ENCODE measurements at regions not wholly inside any gene's neighbourhood (a gene's known extent, or its start where the extent isn't known, plus 50 kb on each side); places are given as distances from the start of the nearest gene placed in this dataset.

GRCh38 chr3:23086331-23086730 is 116.8 kb upstream of the UBE2E2 start:
- FAIRE-seq: no peak
- intact Hi-C loops (cut with micrococcal nuclease; ENCODE audit: unreplicated experiment) (no loop called here), in situ Hi-C loops (cut with HindIII; ENCODE audit: extremely low pct_ligation_motif_present, low pct_unique_long_range_greater_than_20kb) (no loop called here)
- H2AFZ ChIP-seq (ENCODE audit: low read length): no peak overlapping the region
- no peak overlapping the region for H3K27ac ChIP-seq (ENCODE audit: extremely low read length, insufficient read depth, low read length)
- H3K9ac ChIP-seq (ENCODE audit: insufficient read depth, low read depth, low read length): no peak overlapping the region
- H3K9me3 ChIP-seq (ENCODE audit: low read length): no peaks in the 10 kb centered on the region
- TF ChIP-seq SETDB1 (CRISPR knock-in tag; IDR thresholded peaks at IDR 0.05; ENCODE audit: borderline replicate concordance) (no peak), STAT5B (CRISPR knock-in tag; IDR thresholded peaks at IDR 0.05) (no peak), FLYWCH1 (CRISPR knock-in tag; IDR thresholded peaks at IDR 0.05) (no peak), ZBTB21 (CRISPR knock-in tag; IDR thresholded peaks at IDR 0.05) (no peak), NAIF1 (CRISPR knock-in tag; IDR thresholded peaks at IDR 0.05; ENCODE audit: borderline replicate concordance) (no peak), KDM6A (CRISPR knock-in tag; IDR thresholded peaks at IDR 0.05; ENCODE audit: low read depth) (no peak), MATR3 (CRISPR knock-in tag; IDR thresholded peaks at IDR 0.05) (no peak)
- TF ChIP-seq, protein P1, sequence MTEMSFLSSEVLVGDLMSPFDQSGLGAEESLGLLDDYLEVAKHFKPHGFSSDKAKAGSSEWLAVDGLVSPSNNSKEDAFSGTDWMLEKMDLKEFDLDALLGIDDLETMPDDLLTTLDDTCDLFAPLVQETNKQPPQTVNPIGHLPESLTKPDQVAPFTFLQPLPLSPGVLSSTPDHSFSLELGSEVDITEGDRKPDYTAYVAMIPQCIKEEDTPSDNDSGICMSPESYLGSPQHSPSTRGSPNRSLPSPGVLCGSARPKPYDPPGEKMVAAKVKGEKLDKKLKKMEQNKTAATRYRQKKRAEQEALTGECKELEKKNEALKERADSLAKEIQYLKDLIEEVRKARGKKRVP (CRISPR knock-in tag; IDR thresholded peaks at IDR 0.05): no peak
- TF ChIP-seq, protein P2, sequence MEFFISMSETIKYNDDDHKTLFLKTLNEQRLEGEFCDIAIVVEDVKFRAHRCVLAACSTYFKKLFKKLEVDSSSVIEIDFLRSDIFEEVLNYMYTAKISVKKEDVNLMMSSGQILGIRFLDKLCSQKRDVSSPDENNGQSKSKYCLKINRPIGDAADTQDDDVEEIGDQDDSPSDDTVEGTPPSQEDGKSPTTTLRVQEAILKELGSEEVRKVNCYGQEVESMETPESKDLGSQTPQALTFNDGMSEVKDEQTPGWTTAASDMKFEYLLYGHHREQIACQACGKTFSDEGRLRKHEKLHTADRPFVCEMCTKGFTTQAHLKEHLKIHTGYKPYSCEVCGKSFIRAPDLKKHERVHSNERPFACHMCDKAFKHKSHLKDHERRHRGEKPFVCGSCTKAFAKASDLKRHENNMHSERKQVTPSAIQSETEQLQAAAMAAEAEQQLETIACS (CRISPR knock-in tag; IDR thresholded peaks at IDR 0.05): no peak
- TF ChIP-seq, protein P3, sequence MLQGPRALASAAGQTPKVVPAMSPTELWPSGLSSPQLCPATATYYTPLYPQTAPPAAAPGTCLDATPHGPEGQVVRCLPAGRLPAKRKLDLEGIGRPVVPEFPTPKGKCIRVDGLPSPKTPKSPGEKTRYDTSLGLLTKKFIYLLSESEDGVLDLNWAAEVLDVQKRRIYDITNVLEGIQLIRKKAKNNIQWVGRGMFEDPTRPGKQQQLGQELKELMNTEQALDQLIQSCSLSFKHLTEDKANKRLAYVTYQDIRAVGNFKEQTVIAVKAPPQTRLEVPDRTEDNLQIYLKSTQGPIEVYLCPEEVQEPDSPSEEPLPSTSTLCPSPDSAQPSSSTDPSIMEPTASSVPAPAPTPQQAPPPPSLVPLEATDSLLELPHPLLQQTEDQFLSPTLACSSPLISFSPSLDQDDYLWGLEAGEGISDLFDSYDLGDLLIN (CRISPR knock-in tag; IDR thresholded peaks at IDR 0.05; ENCODE audit: borderline replicate concordance): no peak
- BruUV-seq (replicated peaks): no TSS peak
- no peaks in the 10 kb centered on the region for H3K36me3 ChIP-seq (replicated peaks in 1 of 2; ENCODE audit: control insufficient read depth in 1 of 2, insufficient read depth in 2 of 2, low read length in 2 of 2)
- no peak for DNase-seq (ENCODE audit: low spot score)
- ChIA-PET CTCF (ENCODE audit: low intra/inter-chr PET ratio, low total read pairs) (no interaction called here), POLR2A (no interaction called here)
- no peaks in the 10 kb centered on the region for H3K27me3 ChIP-seq (ENCODE audit: control insufficient read depth in 1 of 2, insufficient read depth in 2 of 2, low read length in 2 of 2)
- H4K20me1 ChIP-seq (ENCODE audit: insufficient read depth, low read length): no peaks in the 10 kb centered on the region
- 22% methylated on average over 4 of the region's 4 CpGs for WGBS (ENCODE audit: low lambda C conversion rate)
- H3K4me3 ChIP-seq (replicated peaks in 1 of 3; ENCODE audit: insufficient read depth in 1 of 3, low read depth in 2 of 3, low read length in 3 of 3): no peak overlapping the region
- no peaks in the 10 kb centered on the region for H3K4me1 ChIP-seq (ENCODE audit: insufficient read depth, low read length)
- no peaks in the 10 kb centered on the region for H3K79me2 ChIP-seq (ENCODE audit: insufficient read depth, low read length)
- ATAC-seq: no peak
- H3K4me2 ChIP-seq (ENCODE audit: low read depth, low read length): no peak overlapping the region

Measured in HepG2 (cell line).